Ishikawa (cell line): ENCODE measurements at regions not wholly inside any gene's neighbourhood (a gene's known extent, or its start where the extent isn't known, plus 50 kb on each side); places are given as distances from the start of the nearest gene placed in this dataset.

ENCODE experiments used
- CEBPB ChIP-seq: IDR thresholded peaks from 2 replicates; pipeline ENCODE4 v1.6.1; 2012
- CREB1 ChIP-seq: IDR thresholded peaks from 2 replicates; pipeline ENCODE4 v1.6.1; 2012; ENCODE audit warnings: low read depth
- EGR1 ChIP-seq: IDR thresholded peaks from 2 replicates; pipeline ENCODE4 v1.6.1; 2012
- EP300 ChIP-seq: IDR thresholded peaks from 2 replicates; pipeline ENCODE4 v1.6.1; 2012; ENCODE audit warnings: borderline replicate concordance
- FOXM1 ChIP-seq: IDR thresholded peaks from 2 replicates; pipeline ENCODE4 v1.6.1; 2012; ENCODE audit warnings: low read depth, borderline replicate concordance
- NFIC ChIP-seq: IDR thresholded peaks from 2 replicates; pipeline ENCODE4 v1.6.1; 2012
- RAD21 ChIP-seq: IDR thresholded peaks from 2 replicates; pipeline ENCODE4 v1.6.1; 2012; ENCODE audit warnings: low read depth
- TAF1 ChIP-seq: IDR thresholded peaks from 2 replicates; pipeline ENCODE4 v1.6.1; 2012; ENCODE audit warnings: low read depth, mild to moderate bottlenecking
- TCF12 ChIP-seq: IDR thresholded peaks from 2 replicates; pipeline ENCODE4 v1.6.1; 2012; ENCODE audit warnings: low read depth
- TEAD4 ChIP-seq: IDR thresholded peaks from 2 replicates; pipeline ENCODE4 v1.6.1; 2012
- YY1 ChIP-seq: IDR thresholded peaks from 2 replicates; pipeline ENCODE4 v1.6.1; 2012; ENCODE audit warnings: low read depth
- ZBTB7A ChIP-seq: IDR thresholded peaks from 2 replicates; pipeline ENCODE4 v1.6.1; 2012; ENCODE audit warnings: low read depth
- TF ChIP-seq, protein P1 (sequence below): IDR thresholded peaks from 2 replicates; pipeline ENCODE4 v1.6.1; 2012; ENCODE audit warnings: low read depth, mild to moderate bottlenecking
- TF ChIP-seq, protein P2 (sequence below): IDR thresholded peaks from 2 replicates; pipeline ENCODE4 v1.6.1; 2012
- TF ChIP-seq, protein P3 (sequence below): IDR thresholded peaks from 2 replicates; pipeline ENCODE4 v1.6.1; 2012

DNA sequence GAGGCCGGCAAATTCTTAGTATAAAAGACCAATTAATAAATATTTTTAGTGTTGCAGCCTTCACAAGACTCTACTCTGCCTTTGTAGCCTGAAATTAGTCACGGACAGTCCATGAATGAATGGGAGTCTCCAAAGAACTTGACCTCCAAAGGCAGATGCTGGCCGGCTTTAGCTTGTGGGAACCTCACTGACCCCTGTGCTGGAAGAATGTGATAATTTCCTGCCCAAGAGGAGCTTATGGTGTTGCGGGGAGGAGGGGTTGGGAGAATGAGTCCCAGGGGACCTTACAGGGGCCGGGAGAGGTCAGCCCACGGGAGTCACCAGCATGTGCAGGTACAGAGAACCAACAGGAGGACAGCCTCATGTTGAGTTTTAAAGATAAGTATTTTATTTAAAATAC is 143.1 kb downstream of the IRX2 start:
- TF ChIP-seq EP300 (no peak), YY1 (no peak), TAF1 (no peak), ZBTB7A (no peak), CREB1 (no peak), EGR1 (no peak), TEAD4 (no peak), CEBPB (no peak)
- TF ChIP-seq, protein P1, sequence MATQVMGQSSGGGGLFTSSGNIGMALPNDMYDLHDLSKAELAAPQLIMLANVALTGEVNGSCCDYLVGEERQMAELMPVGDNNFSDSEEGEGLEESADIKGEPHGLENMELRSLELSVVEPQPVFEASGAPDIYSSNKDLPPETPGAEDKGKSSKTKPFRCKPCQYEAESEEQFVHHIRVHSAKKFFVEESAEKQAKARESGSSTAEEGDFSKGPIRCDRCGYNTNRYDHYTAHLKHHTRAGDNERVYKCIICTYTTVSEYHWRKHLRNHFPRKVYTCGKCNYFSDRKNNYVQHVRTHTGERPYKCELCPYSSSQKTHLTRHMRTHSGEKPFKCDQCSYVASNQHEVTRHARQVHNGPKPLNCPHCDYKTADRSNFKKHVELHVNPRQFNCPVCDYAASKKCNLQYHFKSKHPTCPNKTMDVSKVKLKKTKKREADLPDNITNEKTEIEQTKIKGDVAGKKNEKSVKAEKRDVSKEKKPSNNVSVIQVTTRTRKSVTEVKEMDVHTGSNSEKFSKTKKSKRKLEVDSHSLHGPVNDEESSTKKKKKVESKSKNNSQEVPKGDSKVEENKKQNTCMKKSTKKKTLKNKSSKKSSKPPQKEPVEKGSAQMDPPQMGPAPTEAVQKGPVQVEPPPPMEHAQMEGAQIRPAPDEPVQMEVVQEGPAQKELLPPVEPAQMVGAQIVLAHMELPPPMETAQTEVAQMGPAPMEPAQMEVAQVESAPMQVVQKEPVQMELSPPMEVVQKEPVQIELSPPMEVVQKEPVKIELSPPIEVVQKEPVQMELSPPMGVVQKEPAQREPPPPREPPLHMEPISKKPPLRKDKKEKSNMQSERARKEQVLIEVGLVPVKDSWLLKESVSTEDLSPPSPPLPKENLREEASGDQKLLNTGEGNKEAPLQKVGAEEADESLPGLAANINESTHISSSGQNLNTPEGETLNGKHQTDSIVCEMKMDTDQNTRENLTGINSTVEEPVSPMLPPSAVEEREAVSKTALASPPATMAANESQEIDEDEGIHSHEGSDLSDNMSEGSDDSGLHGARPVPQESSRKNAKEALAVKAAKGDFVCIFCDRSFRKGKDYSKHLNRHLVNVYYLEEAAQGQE, result no peak
- TF ChIP-seq, protein P2, sequence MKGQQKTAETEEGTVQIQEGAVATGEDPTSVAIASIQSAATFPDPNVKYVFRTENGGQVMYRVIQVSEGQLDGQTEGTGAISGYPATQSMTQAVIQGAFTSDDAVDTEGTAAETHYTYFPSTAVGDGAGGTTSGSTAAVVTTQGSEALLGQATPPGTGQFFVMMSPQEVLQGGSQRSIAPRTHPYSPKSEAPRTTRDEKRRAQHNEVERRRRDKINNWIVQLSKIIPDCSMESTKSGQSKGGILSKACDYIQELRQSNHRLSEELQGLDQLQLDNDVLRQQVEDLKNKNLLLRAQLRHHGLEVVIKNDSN, result no peak

DNA sequence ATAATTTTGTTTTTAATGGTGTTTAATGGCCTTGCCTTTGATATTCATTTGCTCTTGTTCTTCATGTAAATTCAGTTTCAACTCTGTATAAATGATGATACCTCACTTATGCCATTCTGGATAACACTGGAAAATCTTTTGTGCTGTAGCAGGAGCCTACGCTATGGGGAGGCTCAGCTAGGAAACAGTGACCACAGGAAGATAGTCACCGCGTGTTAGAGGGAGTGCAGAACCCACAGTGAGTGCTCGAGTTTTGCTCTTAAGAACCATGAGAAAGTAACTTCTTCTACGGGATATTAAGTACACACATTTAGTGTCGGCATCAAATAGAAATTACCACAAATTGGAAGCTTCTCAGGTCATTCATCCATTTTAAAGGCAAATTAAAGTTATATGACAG is 143.9 kb downstream of the IRX2 start:
- no peak for TF ChIP-seq TAF1
- no peak for TF ChIP-seq FOXM1
- TF ChIP-seq, protein P2, result no peak
- TF ChIP-seq, protein P3, sequence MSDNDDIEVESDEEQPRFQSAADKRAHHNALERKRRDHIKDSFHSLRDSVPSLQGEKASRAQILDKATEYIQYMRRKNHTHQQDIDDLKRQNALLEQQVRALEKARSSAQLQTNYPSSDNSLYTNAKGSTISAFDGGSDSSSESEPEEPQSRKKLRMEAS, result no peak
- no peak for TF ChIP-seq CREB1
- TF ChIP-seq TCF12, result no peak
- TF ChIP-seq CEBPB, result no peak
- no peak for TF ChIP-seq EP300
- TF ChIP-seq EGR1, result no peak
- TF ChIP-seq NFIC, result no peak
- TF ChIP-seq ZBTB7A, result no peak
- TF ChIP-seq YY1, result no peak
- TF ChIP-seq, protein P1, result no peak
- no peak for TF ChIP-seq RAD21
- TF ChIP-seq TEAD4, result no peak

DNA sequence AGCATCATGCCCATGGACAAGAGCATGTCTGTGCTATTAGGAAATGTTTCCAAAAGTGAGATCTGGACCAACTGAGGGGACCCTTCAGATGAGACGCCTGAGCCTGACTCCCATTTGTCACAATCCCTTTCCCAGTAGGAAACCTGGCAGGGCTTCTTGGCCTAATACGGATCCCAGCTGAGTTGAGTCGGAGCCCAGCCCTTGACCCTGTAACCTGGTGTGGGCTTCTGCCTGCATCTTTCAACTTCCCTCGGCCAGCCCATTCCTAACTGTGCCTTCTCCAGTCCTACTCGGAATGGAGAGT is 148.3 kb downstream of the IRX2 start:
- no peak for TF ChIP-seq CEBPB

DNA sequence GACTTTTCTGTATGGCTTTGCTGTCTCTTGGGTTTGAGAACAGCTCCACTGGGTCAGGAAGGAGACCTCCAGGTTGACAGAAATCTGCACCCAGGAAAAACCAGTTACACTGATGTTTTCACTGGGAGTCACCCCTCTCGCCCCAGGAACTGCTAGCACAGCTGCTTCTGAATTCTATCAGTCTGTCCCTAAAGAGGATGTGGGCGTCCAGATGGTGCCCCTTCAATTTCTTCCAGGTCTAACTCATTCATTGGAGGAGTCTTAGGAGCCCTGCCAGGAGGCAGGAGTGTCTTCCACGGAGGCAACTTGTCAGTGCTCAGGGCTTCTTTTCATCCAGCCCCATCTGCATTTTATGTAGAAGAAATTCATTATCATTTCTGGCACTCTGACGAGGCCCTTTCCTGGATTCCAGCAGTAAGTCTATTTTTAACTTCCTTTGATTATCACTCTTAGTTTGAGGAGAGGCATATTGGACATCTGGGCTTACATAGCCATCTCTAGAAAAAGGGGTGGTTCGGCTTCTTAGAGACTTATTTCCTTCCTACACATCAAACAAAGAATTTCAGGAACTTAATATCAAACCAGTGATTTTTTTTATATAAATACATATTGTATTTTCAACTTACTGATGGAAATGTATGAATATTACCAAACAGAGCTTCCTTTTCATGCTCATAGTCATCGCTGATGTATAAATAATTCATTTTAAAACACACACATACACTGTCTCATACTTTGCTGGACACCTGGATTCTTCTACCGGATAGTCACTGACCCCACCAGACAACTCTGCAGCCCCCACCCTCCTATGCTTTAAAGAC is 148.8 kb downstream of the IRX2 start:
- TF ChIP-seq, protein P3, result no peak
- no peak for TF ChIP-seq CEBPB

DNA sequence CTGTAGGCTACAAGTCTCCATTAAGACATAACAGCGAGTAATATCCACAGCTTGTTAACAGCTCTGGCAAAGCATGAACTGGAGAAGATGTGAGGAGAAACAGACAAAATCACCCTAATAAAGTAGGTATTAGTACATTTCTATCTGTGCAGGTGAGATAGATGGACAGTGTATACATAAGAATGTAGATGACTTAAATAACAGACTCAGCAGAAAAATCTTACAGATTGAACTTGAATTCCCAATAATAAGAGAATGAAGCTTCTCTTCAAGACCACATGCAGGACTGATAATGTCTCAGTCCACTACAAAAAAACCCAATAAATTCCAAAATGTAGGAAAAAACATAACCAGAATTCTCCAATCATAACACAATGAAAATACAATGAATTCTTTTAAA is 153.0 kb downstream of the IRX2 start:
- no peak for TF ChIP-seq EP300

DNA sequence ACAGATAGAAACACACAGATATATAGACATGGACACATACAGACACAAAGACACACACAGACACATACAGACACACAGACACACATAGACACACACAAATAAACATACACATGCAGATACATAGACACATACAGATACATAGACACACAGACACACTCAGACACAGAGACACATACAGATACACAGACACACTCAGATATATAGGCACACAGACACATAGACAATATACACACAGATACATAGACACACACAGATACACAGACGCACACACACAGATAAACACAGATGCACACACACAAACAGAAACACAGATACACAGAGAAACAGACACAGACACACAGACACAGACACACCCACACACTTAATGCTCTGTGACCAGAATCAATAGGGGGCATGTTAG is 156.8 kb downstream of the IRX2 start:
- TF ChIP-seq TEAD4, result no peak

DNA sequence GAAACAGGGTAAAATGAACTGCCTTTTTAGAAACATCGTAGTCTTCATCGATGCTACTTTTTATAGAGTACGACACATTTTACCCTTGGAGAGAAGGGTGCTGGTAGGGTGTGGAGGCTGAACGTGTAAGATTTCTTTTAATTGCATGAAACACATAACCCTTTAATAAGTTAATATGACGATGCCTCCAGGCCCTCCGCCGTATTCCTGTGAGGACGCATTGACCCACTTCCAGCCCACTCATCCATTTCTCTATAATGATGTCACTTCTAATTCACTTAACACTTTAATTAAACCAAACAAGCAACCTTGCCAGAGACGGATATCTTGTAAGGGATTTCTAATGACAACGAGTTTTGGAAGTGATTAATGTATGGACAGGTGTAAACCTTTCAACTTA is 158.7 kb downstream of the IRX2 start:
- TF ChIP-seq RAD21 (no peak), FOXM1 (no peak), EGR1 (no peak), EP300 (no peak), YY1 (no peak), TAF1 (no peak), ZBTB7A (no peak), CREB1 (no peak), TCF12 (no peak), CEBPB (no peak), NFIC (no peak), TEAD4 (no peak)
- TF ChIP-seq, protein P1, result no peak
- TF ChIP-seq, protein P3, result no peak
- TF ChIP-seq, protein P2, result no peak
